Hypothalamus (tissue), 51 donors: ENCODE measurements at regions not wholly inside any gene's neighbourhood (a gene's known extent, or its start where the extent isn't known, plus 50 kb on each side); places are given as distances from the start of the nearest gene placed in this dataset.
"Not testable (repeated sequence)": the region's sequence is repeated elsewhere in the genome, so short reads cannot be mapped to it uniquely, and the experiment has no call there.

Experiments
- DNase-seq, 51 donors: peaks; one replicate each; lab custom pipeline; 2025; lab: John Stamatoyannopoulos, UW

- no peak for DNase-seq
These were observed 1606.8 kb downstream of the KHDRBS2 start for GRCh38 chr6:60679175-60679574.

- DNase-seq = no peak
These were observed 1614.7 kb downstream of the KHDRBS2 start for GRCh38 chr6:60671369-60671768.

DNA sequence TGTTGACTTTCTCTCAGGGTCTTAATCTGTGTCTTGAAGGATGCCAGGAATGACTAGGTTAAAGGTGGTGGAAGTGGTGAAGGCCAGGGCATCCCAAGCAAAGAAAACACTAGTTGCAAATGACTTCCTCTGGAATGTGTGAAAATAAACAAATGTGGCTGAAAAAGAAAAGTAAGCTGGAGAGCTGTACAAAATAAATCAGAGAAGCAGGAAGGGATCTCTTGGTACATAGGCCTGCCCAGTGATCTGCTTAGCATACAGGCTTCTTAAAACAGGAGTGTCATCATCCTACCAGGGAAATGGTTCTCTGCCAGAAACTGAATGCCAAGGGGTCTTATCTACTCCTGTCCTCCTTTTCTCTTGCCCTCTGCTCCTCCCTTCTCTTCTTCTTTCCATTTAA, 1616.0 kb downstream of the KHDRBS2 start:
- DNase-seq = no peak

DNA sequence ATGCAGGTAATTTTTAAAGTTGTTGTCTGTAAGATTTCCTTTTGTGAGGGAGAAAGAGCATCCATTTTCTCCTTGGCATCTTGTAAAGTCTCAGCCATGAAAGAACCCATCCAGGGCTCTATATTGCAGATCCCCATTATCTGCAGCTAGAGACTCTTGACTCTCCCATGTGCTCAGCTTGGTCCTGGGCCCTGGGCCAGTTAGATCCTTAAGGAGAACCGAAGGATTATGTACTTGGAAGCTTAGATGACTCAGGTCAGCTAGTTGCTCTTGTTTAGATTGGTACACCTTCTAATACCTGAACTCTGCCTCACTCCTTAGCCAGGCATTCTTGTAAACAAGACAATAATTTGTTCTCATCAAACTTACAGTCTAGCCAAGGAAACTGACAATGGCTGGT, 1617.6 kb downstream of the KHDRBS2 start:
- DNase-seq = no peak

DNA sequence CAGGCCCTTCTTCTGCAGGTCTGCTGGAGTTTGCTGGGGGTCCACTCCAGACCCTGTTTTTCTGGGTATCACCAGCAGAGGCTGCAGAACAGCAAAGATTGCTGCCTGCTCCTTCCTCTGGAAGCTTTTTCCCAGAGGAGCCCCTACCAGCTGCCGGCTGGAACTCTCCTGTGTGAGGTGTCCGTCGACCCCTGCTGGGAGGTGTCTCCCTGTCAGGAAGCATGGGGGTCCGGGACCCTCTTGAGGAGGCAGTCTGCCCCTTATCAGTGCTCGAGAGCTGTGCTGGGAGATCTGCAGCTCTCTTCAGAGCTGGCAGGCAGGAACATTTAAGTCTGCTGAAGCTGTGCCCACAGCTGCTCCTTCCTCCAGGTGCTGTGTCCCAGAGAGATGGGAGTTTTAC, 1622.8 kb downstream of the KHDRBS2 start:
- DNase-seq = not testable (repeated sequence)

- DNase-seq = no peak
These were observed 1642.2 kb downstream of the KHDRBS2 start for GRCh38 chr6:60643870-60644269.

DNA sequence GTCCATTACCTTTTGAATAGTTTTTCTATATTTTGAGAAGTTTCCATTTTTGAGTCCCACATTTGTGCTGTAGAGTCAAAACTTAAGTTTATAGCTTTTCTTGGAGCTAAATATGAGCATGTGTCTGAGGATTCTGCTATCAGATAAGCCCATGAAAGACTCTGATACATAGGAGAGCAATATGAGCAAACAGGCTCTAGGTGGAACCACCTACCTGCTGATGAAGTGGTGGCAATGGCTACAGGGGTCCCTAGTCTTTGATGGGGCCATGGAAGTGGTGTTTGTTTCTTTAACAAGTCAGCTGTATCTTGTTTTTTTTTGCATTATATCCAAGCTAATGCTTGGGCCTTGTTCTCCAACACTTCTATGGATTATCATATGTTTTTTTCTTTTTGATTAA, 1646.8 kb downstream of the KHDRBS2 start:
- DNase-seq = not testable (repeated sequence)
